Pancreas (tissue), 10 donors: ENCODE measurements at regions not wholly inside any gene's neighbourhood (a gene's known extent, or its start where the extent isn't known, plus 50 kb on each side); places are given as distances from the start of the nearest gene placed in this dataset.
A peak's percentile ranks its signal among the peaks of the same experiment; 100 is the strongest.

Experiments
- ATAC-seq, 4 donors: fragments of 200-7000 bp; cut with Tn5 transposase; one replicate each; pipeline versions ENCODE4 v1.8.0 to v1.9.1; 2020; ENCODE audit warnings: mild to moderate bottlenecking in 4 of 4, moderate library complexity in 4 of 4
- DNase-seq, 6 donors: peaks; one replicate each; pipeline ENCODE4 v3.0.0-alpha.2; 2020
- FAIRE-seq: peaks from 2 replicates; lab custom pipeline; 2012; peaks lifted over from hg19 to GRCh38; lab: Jason Lieb, UNC
- H3K27ac ChIP-seq, 4 donors: fragments of 200-600 bp; sonication (generic); 1 replicate in 3 of 4; 2 replicates in 1 of 4; pipeline versions ENCODE4 v1.5.0 to v1.8.0; 2020
- H3K27me3 ChIP-seq, 4 donors: fragments of 200-600 bp; one replicate each; pipeline ENCODE4 v1.8.0; 2021
- H3K36me3 ChIP-seq, 3 donors: fragments of 200-600 bp; sonication (generic) in 1 of 3; one replicate each; pipeline versions ENCODE4 v1.5.0 to v1.8.0; 2020 to 2021
- H3K4me1 ChIP-seq, 3 donors: fragments of 200-600 bp; one replicate each; pipeline ENCODE4 v1.8.0; 2021
- H3K4me3 ChIP-seq, 4 donors: fragments of 200-600 bp; sonication (generic) in 2 of 4; one replicate each; pipeline versions ENCODE4 v1.5.0 to v1.8.0; 2020 to 2021
- H3K9me3 ChIP-seq, 4 donors: fragments of 200-600 bp; one replicate each; pipeline ENCODE4 v1.8.0; 2021
- CTCF ChIP-seq, 4 donors: fragments of 200-600 bp; sonication (generic) in 3 of 4; IDR thresholded peaks; one replicate each; pipeline versions ENCODE4 v1.5.0 to v1.8.0; 2021; ENCODE audit warnings: antibody characterized with exemption in 4 of 4
- WGBS, 2 donors: extraction: QIAGEN DNeasy Blood & Tissue Kit; methylation state at CpG; one replicate each; pipeline ENCODE4 v1.1.7; 2013; 5-methylcytosine and 5-hydroxymethylcytosine counted together
- intact Hi-C, 3 donors: fragments of 100-400 bp; cut with DNase I; formaldehyde crosslinking; loops; one replicate each; pipeline versions ENCODE4 v1.11.1 to v1.14.2; 2022
- donor health status: healthy with polysubstance abuse.
- donor health status: DM: no; HTN: no; CAD: no; lungs with moderate emphysema.
- donor health status: DM: no; HTN: no; CAD: no.
- donor health status: control.
- donor health status: control.
- donor health status: Bipolar disorder and iron deficiency.
- donor health status: DM: yes; HTN: yes; CAD: no.
- donor health status: DM: no; HTN: no; CAD: no.
- donor health status: DM: no; HTN: no; CAD: no.
- donor health status: DM: yes; HTN: yes; CAD: no.

- ATAC-seq, result no peak
- H3K27me3 ChIP-seq, result no peaks in the 10 kb centered on the region
- DNase-seq, result peak in 1 of 6 donors; percentile 42
- no peaks in the 10 kb centered on the region for H3K36me3 ChIP-seq
- no peak overlapping the region for H3K27ac ChIP-seq
- no peak for FAIRE-seq
- TF ChIP-seq CTCF (IDR thresholded peaks at IDR 0.05), result no peak
- peaks cover 0 to 4% (median 0%) of the 10 kb centered on the region in 3 donors for H3K4me1 ChIP-seq
- intact Hi-C loops, result no loop called here
- 85 to 90% methylated on average over 11 of the region's 11 CpGs for WGBS, 2 donors
- no peaks in the 10 kb centered on the region for H3K9me3 ChIP-seq
- no peak overlapping the region for H3K4me3 ChIP-seq
These were observed 106.4 kb upstream of the FAM20C start for GRCh38 chr7:85883-86515.

- FAIRE-seq (no peak), DNase-seq (peak in 1 of 6 donors; percentile 4), ATAC-seq (no peak)
- 80 to 84% methylated on average over 7 of the region's 7 CpGs for WGBS, 2 donors
- H3K27me3 ChIP-seq, result no peaks in the 10 kb centered on the region
- H3K27ac ChIP-seq, result no peak overlapping the region
- intact Hi-C loops, result no loop called here
- no peak for TF ChIP-seq CTCF (IDR thresholded peaks at IDR 0.05)
- H3K36me3 ChIP-seq, result no peaks in the 10 kb centered on the region
- H3K4me3 ChIP-seq, result no peak overlapping the region
- H3K4me1 ChIP-seq, result peaks cover 0 to 4% (median 0%) of the 10 kb centered on the region in 3 donors
- no peaks in the 10 kb centered on the region for H3K9me3 ChIP-seq
These were observed 105.7 kb upstream of the FAM20C start for GRCh38 chr7:86629-87028.

- no peak for TF ChIP-seq CTCF (IDR thresholded peaks at IDR 0.05)
- DNase-seq (peak in 3 of 6 donors; percentile 5 to 39 (median 31)), ATAC-seq (no peak), FAIRE-seq (no peak)
- Histone ChIP-seq H3K4me3 (no peak overlapping the region), H3K9me3 (no peaks in the 10 kb centered on the region), H3K27me3 (no peaks in the 10 kb centered on the region), H3K36me3 (no peaks in the 10 kb centered on the region), H3K27ac (no peak overlapping the region), H3K4me1 (peaks cover 0 to 4% (median 0%) of the 10 kb centered on the region in 3 donors)
- intact Hi-C loops, result no loop called here
- WGBS, 2 donors, result 83% methylated on average over 5 of the region's 5 CpGs
These were observed 105.3 kb upstream of the FAM20C start for GRCh38 chr7:87047-87446.

GRCh38 chr7:87671-88070 lies 104.7 kb upstream of the FAM20C start:
- ATAC-seq (no peak), FAIRE-seq (no peak), DNase-seq (peak in 3 of 6 donors; percentile 4 to 51 (median 40))
- Histone ChIP-seq H3K9me3 (no peaks in the 10 kb centered on the region), H3K4me1 (peaks cover 0 to 4% (median 0%) of the 10 kb centered on the region in 3 donors), H3K27ac (no peak overlapping the region), H3K27me3 (no peaks in the 10 kb centered on the region), H3K4me3 (no peak overlapping the region), H3K36me3 (no peaks in the 10 kb centered on the region)
- intact Hi-C loops, result no loop called here
- no peak for TF ChIP-seq CTCF (IDR thresholded peaks at IDR 0.05)
- WGBS, 2 donors, result 80 to 92% methylated on average over 8 of the region's 8 CpGs
